HL-60 (cell line): ENCODE measurements at regions not wholly inside any gene's neighbourhood (a gene's known extent, or its start where the extent isn't known, plus 50 kb on each side); places are given as distances from the start of the nearest gene placed in this dataset.

Experiments
- DNase-seq, 2 experiments: peaks; one replicate each; pipeline ENCODE4 v3.0.0-alpha.2; 2010 to 2020; ENCODE audit warnings: low read depth in 1 of 2, low spot score in 1 of 2
- H3K27ac ChIP-seq: fragments of 250-450 bp; sonication (Bioruptor Pico); replicated peaks from 2 replicates; pipeline ENCODE4 v1.5.1; 2020; ENCODE audit warnings: mild to moderate bottlenecking, moderate library complexity
- H3K27me3 ChIP-seq: fragments of 250-450 bp; sonication (Bioruptor Pico); 2 replicates; pipeline ENCODE4 v1.5.1; 2021; ENCODE audit warnings: mild to moderate bottlenecking, moderate library complexity; ENCODE audit not compliant: insufficient read depth, poor library complexity, severe bottlenecking
- H3K4me3 ChIP-seq: replicated peaks from 2 replicates; pipeline ENCODE4 v1.5.1; 2011; ENCODE audit warnings: mild to moderate bottlenecking, control low read depth, low read length; ENCODE audit not compliant: insufficient read depth
- CTCF ChIP-seq: IDR thresholded peaks from one replicate; pipeline ENCODE4 v1.5.1; 2011; ENCODE audit warnings: low read length, control low read depth, inconsistent platforms; ENCODE audit not compliant: insufficient read depth
- GABPA ChIP-seq: IDR thresholded peaks from 2 replicates; pipeline ENCODE4 v1.6.1; 2012; ENCODE audit warnings: low read depth
- POLR2AphosphoS5 ChIP-seq: IDR thresholded peaks from 2 replicates; pipeline ENCODE4 v1.6.1; 2012; ENCODE audit warnings: low read depth
- REST ChIP-seq: IDR thresholded peaks from 2 replicates; pipeline ENCODE4 v1.6.1; 2012; ENCODE audit warnings: low read depth; ENCODE audit not compliant: insufficient replicate concordance
- SPI1 ChIP-seq: IDR thresholded peaks from 2 replicates; pipeline ENCODE4 v1.6.1; 2012; ENCODE audit warnings: low read depth, mild to moderate bottlenecking, borderline replicate concordance

GRCh38 chr4:104549736-104550135, 55.0 kb upstream of the CXXC4 start:
- no peak for TF ChIP-seq SPI1
- no peak for TF ChIP-seq POLR2AphosphoS5
- TF ChIP-seq REST, result no peak
- Histone ChIP-seq H3K27me3 (no peaks in the 10 kb centered on the region), H3K27ac (no peak overlapping the region), H3K4me3 (no peak overlapping the region)
- DNase-seq, result no peak

- no peak for DNase-seq
- no peaks in the 10 kb centered on the region for H3K27me3 ChIP-seq
Measured at GRCh38 chr4:104559502-104559901, 64.8 kb upstream of the CXXC4 start.

GRCh38 chr4:104571341-104571740, 76.6 kb upstream of the CXXC4 start:
- TF ChIP-seq CTCF (no peak), POLR2AphosphoS5 (no peak), GABPA (no peak), REST (no peak), SPI1 (no peak)
- no peak for DNase-seq
- no peak overlapping the region for H3K4me3 ChIP-seq
- no peak overlapping the region for H3K27ac ChIP-seq
- no peaks in the 10 kb centered on the region for H3K27me3 ChIP-seq

More at GRCh38 chr4:104559502-104559901, 64.8 kb upstream of the CXXC4 start:
- Histone ChIP-seq H3K27ac (no peak overlapping the region), H3K4me3 (no peak overlapping the region)
- TF ChIP-seq SPI1 (no peak), CTCF (no peak), POLR2AphosphoS5 (no peak), GABPA (no peak), REST (no peak)

GRCh38 chr4:104574371-104574770, 79.7 kb upstream of the CXXC4 start:
- no peak for DNase-seq
- Histone ChIP-seq H3K27me3 (no peaks in the 10 kb centered on the region), H3K4me3 (no peak overlapping the region), H3K27ac (no peak overlapping the region)
- TF ChIP-seq GABPA (no peak), POLR2AphosphoS5 (no peak), REST (no peak), SPI1 (no peak), CTCF (no peak)
